GM12865 (cell line): ENCODE measurements at regions not wholly inside any gene's neighbourhood (a gene's known extent, or its start where the extent isn't known, plus 50 kb on each side); places are given as distances from the start of the nearest gene placed in this dataset.

Source experiments
- DNase-seq: peaks from one replicate; pipeline ENCODE4 v3.0.0; 2010; ENCODE audit warnings: low read depth
- H3K4me3 ChIP-seq: 2 replicates; pipeline ENCODE4 v1.5.1; 2011; ENCODE audit warnings: mild to moderate bottlenecking, low read depth, low read length, control low read depth
- TF ChIP-seq, protein P1 (sequence below): IDR thresholded peaks from 2 replicates; pipeline ENCODE4 v1.5.1; 2011; ENCODE audit warnings: low read length, control low read depth, low read depth, inconsistent platforms; ENCODE audit not compliant: insufficient read depth; ENCODE audit errors: missing control alignments

- no peak for DNase-seq
- H3K4me3 ChIP-seq: no peak overlapping the region
- TF ChIP-seq, protein P1, sequence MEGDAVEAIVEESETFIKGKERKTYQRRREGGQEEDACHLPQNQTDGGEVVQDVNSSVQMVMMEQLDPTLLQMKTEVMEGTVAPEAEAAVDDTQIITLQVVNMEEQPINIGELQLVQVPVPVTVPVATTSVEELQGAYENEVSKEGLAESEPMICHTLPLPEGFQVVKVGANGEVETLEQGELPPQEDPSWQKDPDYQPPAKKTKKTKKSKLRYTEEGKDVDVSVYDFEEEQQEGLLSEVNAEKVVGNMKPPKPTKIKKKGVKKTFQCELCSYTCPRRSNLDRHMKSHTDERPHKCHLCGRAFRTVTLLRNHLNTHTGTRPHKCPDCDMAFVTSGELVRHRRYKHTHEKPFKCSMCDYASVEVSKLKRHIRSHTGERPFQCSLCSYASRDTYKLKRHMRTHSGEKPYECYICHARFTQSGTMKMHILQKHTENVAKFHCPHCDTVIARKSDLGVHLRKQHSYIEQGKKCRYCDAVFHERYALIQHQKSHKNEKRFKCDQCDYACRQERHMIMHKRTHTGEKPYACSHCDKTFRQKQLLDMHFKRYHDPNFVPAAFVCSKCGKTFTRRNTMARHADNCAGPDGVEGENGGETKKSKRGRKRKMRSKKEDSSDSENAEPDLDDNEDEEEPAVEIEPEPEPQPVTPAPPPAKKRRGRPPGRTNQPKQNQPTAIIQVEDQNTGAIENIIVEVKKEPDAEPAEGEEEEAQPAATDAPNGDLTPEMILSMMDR: no peak
Measured at GRCh38 chr11:91794146-91794545, 430.5 kb upstream of the FAT3 start.

DNA sequence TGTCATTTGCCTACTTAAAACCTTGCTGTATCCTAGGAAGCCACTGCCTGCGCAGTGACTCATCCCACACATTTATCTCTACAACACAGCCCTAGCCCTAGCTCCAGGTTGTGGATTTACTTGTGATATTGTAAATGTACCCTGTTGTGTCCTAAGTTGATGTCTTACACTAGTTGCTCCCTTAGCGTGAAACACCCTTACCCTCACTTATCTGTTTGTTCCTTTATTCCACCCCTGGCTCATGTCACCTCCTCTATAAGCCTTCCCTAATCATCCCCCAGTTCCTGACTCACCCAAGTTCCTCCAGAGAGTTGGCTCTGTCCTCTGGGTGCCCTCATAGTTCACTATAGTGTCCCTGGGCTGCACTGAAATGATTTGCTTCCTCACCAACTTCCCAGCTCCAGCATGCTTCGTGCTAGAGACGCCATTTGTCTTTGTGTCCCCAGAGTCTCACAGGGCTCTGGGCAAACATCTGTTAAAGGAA is 431.8 kb upstream of the FAT3 start:
- DNase-seq: no peak
- TF ChIP-seq, protein P1: no peak

DNA sequence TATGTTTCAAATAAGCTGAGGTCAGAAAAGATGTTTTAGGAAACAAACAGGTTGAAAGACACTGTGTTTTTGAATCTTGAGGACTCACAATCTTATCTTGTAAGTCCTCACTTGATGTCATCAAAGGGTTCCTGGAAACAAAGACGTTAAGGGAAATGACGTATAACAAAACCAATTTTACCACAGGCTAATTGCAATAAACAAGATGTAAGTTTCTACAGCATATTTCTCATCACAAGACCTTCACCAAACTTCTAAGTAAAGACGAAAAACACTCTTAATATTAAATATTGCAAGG is 433.5 kb upstream of the FAT3 start:
- no peak overlapping the region for H3K4me3 ChIP-seq
- no peak for DNase-seq
- TF ChIP-seq, protein P1: no peak

More for the DNA sequence above, 431.8 kb upstream of the FAT3 start:
- no peak overlapping the region for H3K4me3 ChIP-seq

- DNase-seq: no peak
Measured at GRCh38 chr11:91790346-91791170, 434.1 kb upstream of the FAT3 start.

GRCh38 chr11:91788764-91789163 is 435.9 kb upstream of the FAT3 start:
- TF ChIP-seq, protein P1: no peak
- H3K4me3 ChIP-seq: no peak overlapping the region

More at GRCh38 chr11:91790346-91791170, 434.1 kb upstream of the FAT3 start:
- no peak overlapping the region for H3K4me3 ChIP-seq
- TF ChIP-seq, protein P1: no peak

GRCh38 chr11:91786097-91786496 is 438.5 kb upstream of the FAT3 start:
- no peak for DNase-seq
- TF ChIP-seq, protein P1: no peak
- H3K4me3 ChIP-seq: no peak overlapping the region

More at GRCh38 chr11:91788764-91789163, 435.9 kb upstream of the FAT3 start:
- DNase-seq: no peak
